GM18951 (cell line): ENCODE measurements at regions not wholly inside any gene's neighbourhood (a gene's known extent, or its start where the extent isn't known, plus 50 kb on each side); places are given as distances from the start of the nearest gene placed in this dataset.

Experiments used
- POLR2A ChIP-seq: IDR thresholded peaks from 4 replicates; pipeline ENCODE4 v1.6.1; 2011; ENCODE audit warnings: mild to moderate bottlenecking; ENCODE audit not compliant: insufficient read length, insufficient read depth; ENCODE audit errors: extremely low read depth
- in situ Hi-C: fragments of 300-500 bp; cut with MboI; formaldehyde crosslinking; loops from one replicate; pipeline ENCODE4 v1.12.0; 2022; ENCODE audit warnings: low sequenced_read_pairs, mixed read lengths, inconsistent platforms; ENCODE audit not compliant: unreplicated experiment

DNA sequence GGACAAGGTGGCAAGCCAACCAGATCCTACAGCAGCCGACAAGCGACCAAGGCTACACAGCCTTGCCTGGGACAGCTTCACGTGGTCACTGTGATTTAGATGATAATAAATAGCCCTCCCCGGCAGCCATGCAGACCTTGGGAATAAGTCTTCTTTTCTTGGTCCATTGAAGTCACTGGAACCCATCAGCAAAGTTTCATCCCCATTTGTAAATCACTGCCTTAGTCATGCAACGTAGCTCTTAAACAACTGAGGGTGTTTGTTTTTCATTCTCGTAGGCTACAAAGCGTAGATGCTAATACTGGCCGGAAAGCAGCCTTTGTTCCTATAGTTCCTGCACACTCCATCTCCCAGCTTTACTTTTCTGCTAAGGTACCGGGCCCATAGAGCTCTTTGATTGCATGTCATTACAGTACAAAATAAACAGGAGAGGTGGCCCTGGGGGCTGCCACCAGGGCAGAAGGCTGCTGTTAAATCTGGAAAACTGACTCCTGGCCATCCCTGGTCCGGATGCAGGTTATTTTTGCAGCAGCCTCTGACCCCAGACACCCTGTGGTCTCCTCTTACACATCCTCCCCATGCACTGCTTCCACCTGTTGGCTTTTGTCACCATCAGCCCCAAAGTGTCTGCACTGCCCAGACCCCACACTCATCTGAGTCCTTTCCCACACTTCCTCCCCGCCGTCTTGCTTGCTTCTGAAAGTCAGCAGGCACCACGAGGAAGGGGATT is 105.5 kb downstream of the TOMM20 start:
- TF ChIP-seq POLR2A = no peak
- in situ Hi-C loops = no loop called here

DNA sequence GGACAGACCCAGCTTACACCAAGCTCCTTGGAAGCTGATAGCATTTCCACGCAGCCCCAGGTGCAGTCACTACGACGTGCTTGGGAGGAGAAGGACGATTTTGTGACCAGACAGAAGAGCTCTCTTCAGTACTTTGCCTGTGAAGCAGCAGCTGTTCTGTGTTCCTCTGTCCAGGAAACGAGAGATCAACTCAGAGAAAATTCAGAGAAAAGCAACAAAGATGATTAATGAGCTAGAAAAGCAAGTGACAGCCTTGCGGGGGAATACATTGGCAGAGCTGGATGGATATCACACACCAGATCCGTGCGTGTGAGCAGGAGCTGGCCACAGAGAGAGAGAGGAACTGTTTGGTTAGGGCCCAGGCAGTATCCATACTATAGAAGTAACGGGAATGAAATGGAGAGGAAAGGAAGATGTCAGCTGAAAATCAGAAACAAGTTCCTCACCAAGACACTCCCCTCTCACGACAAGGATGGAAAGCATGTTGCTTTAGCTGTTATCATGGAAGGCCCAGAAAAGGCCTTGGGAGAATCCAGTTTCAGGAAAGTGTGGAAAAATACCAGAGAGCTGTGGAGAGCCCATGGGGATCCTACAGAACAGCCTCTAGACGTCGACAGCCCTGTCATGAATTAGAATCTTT is 106.2 kb downstream of the TOMM20 start:
- no peak for TF ChIP-seq POLR2A
- in situ Hi-C loops = no loop called here

DNA sequence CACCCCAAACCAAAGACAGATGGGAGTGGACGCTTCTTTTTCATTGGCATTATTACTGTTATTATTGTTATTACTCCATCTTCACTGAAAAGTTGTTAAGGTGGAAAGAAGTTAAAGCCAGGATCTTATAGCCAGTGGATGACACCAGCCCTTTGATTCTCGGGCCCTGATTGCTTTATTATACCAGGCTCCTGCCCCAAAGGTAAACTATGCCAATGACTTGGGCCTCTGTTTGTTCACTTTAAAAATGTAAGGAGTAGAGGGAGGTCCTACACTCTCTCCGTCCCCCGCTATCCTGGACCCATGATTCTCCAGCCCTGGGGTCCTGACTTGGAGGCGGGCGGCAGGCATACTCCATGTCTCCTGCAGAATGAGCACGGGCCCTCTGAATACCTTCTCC is 106.8 kb downstream of the TOMM20 start:
- in situ Hi-C loops = no loop called here
- TF ChIP-seq POLR2A = no peak

DNA sequence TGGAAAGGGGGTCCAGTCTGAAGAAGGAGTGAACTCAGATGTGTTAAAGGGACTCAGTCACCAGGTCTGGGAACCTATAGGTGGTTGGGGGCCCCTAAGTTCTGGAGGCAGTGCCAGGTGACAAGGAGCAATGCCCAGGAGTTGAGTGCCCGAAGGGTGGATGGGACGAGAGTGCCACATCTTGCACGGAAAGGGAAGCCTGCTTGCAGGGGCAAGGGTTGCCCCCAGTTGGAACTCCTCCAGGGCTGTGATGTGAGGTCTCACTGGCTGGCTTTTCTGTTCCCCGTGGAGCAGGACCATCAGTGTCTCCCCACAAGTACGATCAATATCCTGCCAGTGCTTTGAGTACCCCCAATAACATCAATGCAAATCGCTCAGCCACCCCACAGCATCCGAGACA is 107.3 kb downstream of the TOMM20 start:
- no peak for TF ChIP-seq POLR2A
- in situ Hi-C loops = no loop called here

DNA sequence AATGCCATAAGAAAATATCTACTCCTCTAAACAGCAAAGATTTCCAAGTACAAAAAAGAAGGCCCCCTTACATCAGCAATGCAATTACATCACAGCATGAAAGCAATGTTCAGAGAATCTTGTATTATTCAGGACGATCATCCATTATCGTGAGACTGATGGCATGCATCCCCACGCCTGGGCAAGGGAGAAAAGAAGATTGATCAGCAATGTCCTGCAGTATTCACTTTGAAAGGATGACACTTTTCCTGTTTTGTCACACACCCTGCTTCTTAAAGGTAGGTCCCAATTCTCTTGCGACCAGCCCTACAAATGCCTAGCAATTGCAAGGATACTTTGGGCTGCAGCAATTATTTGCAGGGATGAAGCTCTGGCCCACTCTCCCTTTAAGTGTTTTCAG is 108.7 kb downstream of the TOMM20 start:
- no peak for TF ChIP-seq POLR2A
- in situ Hi-C loops = loop anchor here (10.0 kb wide), 1 partner anchor 55 kb away; no protein-coding TSS in a partner anchor

DNA sequence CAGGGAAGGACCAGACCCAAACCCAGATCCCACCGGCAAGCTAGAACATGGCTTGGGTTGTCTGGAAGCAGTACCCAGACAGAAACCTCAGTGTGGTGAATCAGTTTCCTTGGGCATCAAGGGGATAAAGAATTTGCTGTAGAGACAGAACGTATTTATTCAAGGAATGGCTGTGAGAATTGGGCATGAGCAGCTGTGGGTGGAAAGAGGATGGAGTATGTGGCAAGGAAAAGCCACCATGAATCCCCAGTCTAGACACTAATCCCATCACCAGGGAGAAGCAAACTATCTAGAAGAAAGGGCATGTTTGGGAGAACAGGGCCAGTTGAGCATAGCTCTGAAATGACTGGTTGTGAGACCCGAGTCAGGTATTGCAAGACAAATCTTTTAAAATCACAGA is 109.2 kb downstream of the TOMM20 start:
- TF ChIP-seq POLR2A = no peak
- in situ Hi-C loops = loop anchor here (10.0 kb wide), 1 partner anchor 55 kb away; no protein-coding TSS in a partner anchor

DNA sequence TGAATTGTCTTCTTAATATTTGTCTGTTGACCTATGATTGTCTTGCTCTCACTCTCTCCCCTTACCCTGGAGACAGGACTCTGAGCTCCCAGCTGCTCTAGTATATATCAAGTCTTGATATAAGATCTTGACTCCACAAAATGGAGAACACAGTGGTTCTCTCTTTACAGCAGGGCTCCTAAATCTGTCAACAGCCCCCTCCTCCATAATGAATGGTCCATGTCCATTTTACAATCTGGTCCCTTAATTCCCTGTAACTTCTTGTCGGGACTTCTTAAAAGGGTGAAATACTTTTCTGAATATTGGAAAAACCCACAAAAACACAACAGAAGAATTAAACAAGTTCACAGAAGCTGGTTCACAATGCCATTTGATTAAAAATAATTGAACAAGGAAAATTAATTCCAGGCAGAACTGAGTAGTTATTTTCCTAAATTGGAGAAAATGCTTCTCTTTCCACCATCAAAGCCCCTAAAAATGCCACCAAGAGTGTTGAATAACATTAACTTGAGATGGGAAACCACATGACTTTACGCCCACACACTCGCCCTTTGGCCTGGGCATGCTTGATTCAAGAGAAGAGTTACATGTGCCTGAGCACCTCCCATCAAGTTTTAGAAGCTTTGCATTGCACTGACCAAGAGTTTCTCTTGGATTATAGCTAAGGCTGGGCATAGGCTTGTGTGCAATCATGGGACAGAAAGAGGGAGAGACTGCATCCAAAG is 109.8 kb downstream of the TOMM20 start:
- no peak for TF ChIP-seq POLR2A
- in situ Hi-C loops = loop anchor here (10.0 kb wide), 1 partner anchor 56 kb away; no protein-coding TSS in a partner anchor

DNA sequence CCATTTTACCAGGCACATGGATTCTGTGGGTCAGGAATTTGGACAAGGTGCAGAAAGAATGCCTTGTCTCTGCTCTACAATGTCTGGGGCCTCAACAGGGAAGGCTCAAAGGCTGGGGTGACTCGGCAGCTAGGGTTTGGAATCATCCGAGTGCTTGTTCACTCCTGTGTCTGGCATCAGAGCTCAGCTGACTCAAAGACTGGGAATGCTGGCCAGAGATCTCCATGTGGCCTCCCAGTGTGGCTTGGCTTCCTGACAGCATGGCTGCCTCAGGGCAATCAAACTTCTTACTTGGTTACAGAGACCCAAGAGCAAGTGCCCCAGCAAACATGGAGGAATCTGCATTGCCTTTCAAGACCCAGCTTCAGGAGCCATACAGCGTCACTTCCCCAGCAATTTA is 110.5 kb downstream of the TOMM20 start:
- in situ Hi-C loops = loop anchor here (10.0 kb wide), 1 partner anchor 57 kb away; no protein-coding TSS in a partner anchor
- TF ChIP-seq POLR2A = no peak

DNA sequence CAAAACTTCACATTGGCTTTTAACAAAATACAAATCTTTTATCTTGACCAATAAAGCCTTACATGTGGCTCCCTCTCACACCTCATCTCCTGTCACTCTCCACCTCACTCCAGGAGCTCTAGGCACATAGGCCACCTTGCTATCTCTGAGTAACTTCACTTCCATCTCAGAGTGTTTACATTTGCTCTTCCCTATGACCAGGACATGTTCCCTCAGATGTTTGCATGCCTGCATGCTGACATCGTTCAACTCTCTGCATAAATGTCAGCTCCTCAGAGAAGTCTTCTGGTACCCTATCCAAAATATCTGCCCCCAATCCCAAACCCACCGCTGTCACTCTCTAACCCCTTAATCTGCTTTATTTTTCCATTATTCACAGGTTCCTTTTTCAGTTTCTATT is 110.9 kb downstream of the TOMM20 start:
- in situ Hi-C loops = loop anchor here (10.0 kb wide), 1 partner anchor 57 kb away; no protein-coding TSS in a partner anchor

DNA sequence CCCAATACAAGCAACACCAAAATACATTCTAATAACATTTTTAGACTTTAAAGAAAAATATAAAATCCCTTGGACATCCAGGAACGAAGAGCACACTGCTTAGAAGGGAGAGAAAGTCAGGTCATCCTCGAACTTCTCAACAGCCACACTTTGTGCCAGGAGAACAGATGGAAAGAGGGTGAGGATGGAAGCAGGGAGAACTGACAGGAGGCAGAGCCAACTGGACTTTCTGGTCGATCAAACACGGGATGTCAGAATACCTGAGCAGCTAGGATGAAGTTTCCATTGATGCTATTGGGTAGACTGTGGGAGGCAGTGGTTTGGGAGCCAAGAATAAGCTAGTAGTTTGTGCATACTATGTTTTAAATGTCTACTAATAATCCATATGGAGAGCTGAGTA is 111.4 kb downstream of the TOMM20 start:
- no peak for TF ChIP-seq POLR2A
- in situ Hi-C loops = loop anchor here (10.0 kb wide), 1 partner anchor 58 kb away; no protein-coding TSS in a partner anchor

More for the DNA sequence above, 110.9 kb downstream of the TOMM20 start:
- no peak for TF ChIP-seq POLR2A

DNA sequence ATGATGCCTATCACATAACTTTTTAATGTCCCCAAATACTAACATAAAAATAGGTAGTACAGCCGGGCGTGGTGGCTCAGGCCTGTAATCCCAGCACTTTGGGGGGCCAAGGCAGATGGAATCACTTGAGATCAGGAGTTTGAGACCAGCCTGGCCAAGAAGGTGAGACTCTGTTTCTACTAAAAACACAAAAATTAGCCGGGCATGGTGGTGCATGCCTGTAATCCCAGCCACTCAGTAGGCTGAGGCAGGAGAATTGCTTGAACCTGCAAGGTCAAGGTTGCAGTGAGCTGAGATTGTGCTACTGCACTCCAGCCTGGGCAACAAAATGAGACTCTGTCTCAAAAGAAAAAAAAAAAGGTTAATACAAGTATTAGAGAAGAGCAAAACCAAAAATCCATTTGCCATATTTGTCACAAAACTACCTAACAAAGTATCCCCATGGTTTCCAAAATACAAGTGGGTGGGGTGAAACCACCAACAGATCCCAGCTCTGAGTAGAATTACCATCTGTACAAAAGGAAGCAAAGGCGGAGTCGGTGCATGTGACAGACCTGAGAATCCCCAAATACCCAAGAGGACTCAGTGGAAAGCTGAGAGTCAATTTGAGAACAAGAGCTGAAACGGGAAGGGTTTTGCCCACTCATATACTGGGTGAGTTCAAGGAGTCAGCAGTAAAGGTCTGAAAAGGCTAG is 113.2 kb downstream of the TOMM20 start:
- in situ Hi-C loops = loop anchor here (10.0 kb wide), 1 partner anchor 59 kb away; no protein-coding TSS in a partner anchor
- TF ChIP-seq POLR2A = no peak

DNA sequence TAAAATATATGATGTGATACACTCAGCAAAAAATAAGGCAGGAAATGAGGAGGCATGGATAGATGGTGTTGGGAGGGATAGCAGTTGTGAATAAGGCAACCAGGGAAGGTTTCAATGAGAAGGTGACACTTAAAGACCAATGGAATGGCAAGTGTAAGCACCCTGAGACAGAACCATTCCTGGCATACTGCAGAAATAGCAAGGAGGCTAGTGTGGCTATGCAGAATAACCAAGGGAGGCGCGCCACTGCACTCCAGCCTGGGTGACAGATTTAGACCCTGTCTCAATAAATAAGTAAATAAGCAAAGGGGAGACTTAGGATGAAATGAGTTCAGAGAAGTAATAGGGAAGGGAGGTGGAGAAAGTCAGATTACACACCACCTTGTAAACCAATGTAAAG is 113.9 kb downstream of the TOMM20 start:
- TF ChIP-seq POLR2A = no peak
- in situ Hi-C loops = loop anchor here (10.0 kb wide), 1 partner anchor 60 kb away; no protein-coding TSS in a partner anchor

DNA sequence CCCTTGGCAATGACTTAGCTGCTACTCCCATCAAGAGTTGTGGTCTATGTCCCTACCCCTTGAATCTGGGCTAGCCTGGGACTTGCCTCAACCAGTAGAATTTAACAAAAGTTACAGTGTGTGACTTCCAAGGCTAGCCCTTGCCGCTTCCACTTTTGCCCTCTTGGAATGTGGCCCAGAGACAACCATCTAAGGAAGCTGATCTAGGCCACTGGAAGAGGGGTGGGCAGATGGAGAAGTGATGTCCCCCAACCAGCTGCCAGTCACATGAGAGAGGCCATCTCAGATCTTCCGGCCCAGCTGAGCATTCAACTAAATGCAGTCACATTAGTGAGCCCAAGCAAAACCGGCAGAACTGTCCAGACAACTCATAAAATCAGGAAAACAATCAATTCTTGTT is 115.1 kb downstream of the TOMM20 start:
- TF ChIP-seq POLR2A = no peak
- in situ Hi-C loops = loop anchor here (10.0 kb wide), 1 partner anchor 61 kb away; no protein-coding TSS in a partner anchor
